NCI-H345 treated with DMSO at 0.1 percent for 48 hours (cell line): ENCODE measurements at regions not wholly inside any gene's neighbourhood (a gene's known extent, or its start where the extent isn't known, plus 50 kb on each side); places are given as distances from the start of the nearest gene placed in this dataset.
"Not testable (repeated sequence)": the region's sequence is repeated elsewhere in the genome, so short reads cannot be mapped to it uniquely, and the experiment has no call there.

ENCODE experiments used
- DNase-seq: peaks from one replicate; lab custom pipeline; 2025; ENCODE audit not compliant: unreplicated experiment; lab: John Stamatoyannopoulos, UW

- DNase-seq, result no peak
Measured at GRCh38 chr2:38484957-38485356, 107.9 kb upstream of the ATL2 start.

GRCh38 chr2:38483776-38484501, 106.9 kb upstream of the ATL2 start:
- no peak for DNase-seq

- not testable (repeated sequence) for DNase-seq
Measured at GRCh38 chr2:38482710-38483109, 105.6 kb upstream of the ATL2 start.

- DNase-seq, result no peak
Measured at GRCh38 chr2:38480617-38481016, 103.5 kb upstream of the ATL2 start.

- DNase-seq, result no peak
Measured at GRCh38 chr2:38477006-38477405, 99.9 kb upstream of the ATL2 start.

- no peak for DNase-seq
Measured at GRCh38 chr2:38475567-38475881, 98.5 kb upstream of the ATL2 start.

GRCh38 chr2:38474715-38475566, 97.9 kb upstream of the ATL2 start:
- DNase-seq, result no peak

GRCh38 chr2:38474021-38474456, 97.0 kb upstream of the ATL2 start:
- no peak for DNase-seq

GRCh38 chr2:38473333-38474005, 96.4 kb upstream of the ATL2 start:
- no peak for DNase-seq

- no peak for DNase-seq
Measured at GRCh38 chr2:38470115-38470514, 93.0 kb upstream of the ATL2 start.

- no peak for DNase-seq
Measured at GRCh38 chr2:38467768-38468455, 90.8 kb upstream of the ATL2 start.

- DNase-seq, result no peak
Measured at GRCh38 chr2:38466876-38467767, 90.0 kb upstream of the ATL2 start.

- DNase-seq, result no peak
Measured at GRCh38 chr2:38466409-38466808, 89.3 kb upstream of the ATL2 start.

- no peak for DNase-seq
Measured at GRCh38 chr2:38465789-38466127, 88.7 kb upstream of the ATL2 start.

- no peak for DNase-seq
Measured at GRCh38 chr2:38464971-38465788, 88.1 kb upstream of the ATL2 start.

GRCh38 chr2:38463752-38464151, 86.7 kb upstream of the ATL2 start:
- no peak for DNase-seq

GRCh38 chr2:38462121-38462661, 85.1 kb upstream of the ATL2 start:
- DNase-seq, result no peak

- DNase-seq, result no peak
Measured at GRCh38 chr2:38461470-38461869, 84.4 kb upstream of the ATL2 start.

- no peak for DNase-seq
Measured at GRCh38 chr2:38460313-38460712, 83.2 kb upstream of the ATL2 start.
